ENCODE measurements at regions not wholly inside any gene's neighbourhood (a gene's known extent, or its start where the extent isn't known, plus 50 kb on each side); places are given as distances from the start of the nearest gene placed in this dataset.

DNA sequence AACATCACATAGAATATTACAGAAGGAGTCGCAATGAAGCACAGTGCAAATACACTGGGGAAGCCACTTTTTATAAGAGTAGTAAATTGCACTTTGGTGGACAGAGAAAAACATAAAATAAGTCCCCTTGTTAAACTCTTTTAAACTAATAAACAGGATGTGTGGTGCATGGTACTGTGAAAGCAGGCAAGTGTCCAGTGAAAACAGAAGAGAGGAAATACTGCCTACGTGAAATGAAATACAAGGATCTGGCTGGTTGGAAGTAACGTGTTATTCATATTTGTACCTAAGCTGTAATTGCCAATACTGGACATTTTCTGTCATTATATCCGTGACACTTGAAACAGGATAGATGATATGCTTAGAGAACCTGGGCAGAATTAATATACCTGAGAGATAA, 191.9 kb upstream of the SLC27A6 start:
- no peak for TF ChIP-seq CTCF (conservative IDR thresholded peaks at IDR 0.05; ENCODE audit: low read length)
- TF ChIP-seq EZH2phosphoT487 (IDR thresholded peaks at IDR 0.05; ENCODE audit: borderline replicate concordance, low read depth, low read length) = no peak
